Type B pancreatic cell (in vitro differentiated cells): ENCODE measurements at regions not wholly inside any gene's neighbourhood (a gene's known extent, or its start where the extent isn't known, plus 50 kb on each side); places are given as distances from the start of the nearest gene placed in this dataset.
"Not testable (repeated sequence)": the region's sequence is repeated elsewhere in the genome, so short reads cannot be mapped to it uniquely, and the experiment has no call there.

Experiments used
- DNase-seq: peaks from one replicate; pipeline ENCODE4 v3.0.0; 2021; ENCODE audit warnings: mixed read lengths; ENCODE audit not compliant: unreplicated experiment; ENCODE audit errors: extremely low spot score
- H3K27ac Mint-ChIP-seq: 2 replicates; pipeline ENCODE4 v1.8.0; 2021; ENCODE audit warnings: mild to moderate bottlenecking, mixed read lengths
- H3K27me3 Mint-ChIP-seq: 2 replicates; pipeline ENCODE4 v1.8.0; 2021; ENCODE audit warnings: mixed read lengths
- H3K36me3 Mint-ChIP-seq: 2 replicates; pipeline ENCODE4 v1.8.0; 2021; ENCODE audit warnings: mixed read lengths
- H3K4me1 Mint-ChIP-seq: one replicate; pipeline ENCODE4 v1.8.0; 2021; ENCODE audit warnings: mixed read lengths; ENCODE audit not compliant: unreplicated experiment
- H3K4me3 Mint-ChIP-seq: 2 replicates; pipeline ENCODE4 v1.8.0; 2021; ENCODE audit warnings: mild to moderate bottlenecking, mixed read lengths
- H3K9me3 Mint-ChIP-seq: 2 replicates; pipeline ENCODE4 v1.8.0; 2021; ENCODE audit warnings: mixed read lengths
- CTCF ChIP-seq: fragments of 200-600 bp; sonication (generic); conservative IDR thresholded peaks from 2 replicates; pipeline ENCODE4 v1.5.0; 2021; ENCODE audit warnings: antibody characterized with exemption, mild to moderate bottlenecking

DNA sequence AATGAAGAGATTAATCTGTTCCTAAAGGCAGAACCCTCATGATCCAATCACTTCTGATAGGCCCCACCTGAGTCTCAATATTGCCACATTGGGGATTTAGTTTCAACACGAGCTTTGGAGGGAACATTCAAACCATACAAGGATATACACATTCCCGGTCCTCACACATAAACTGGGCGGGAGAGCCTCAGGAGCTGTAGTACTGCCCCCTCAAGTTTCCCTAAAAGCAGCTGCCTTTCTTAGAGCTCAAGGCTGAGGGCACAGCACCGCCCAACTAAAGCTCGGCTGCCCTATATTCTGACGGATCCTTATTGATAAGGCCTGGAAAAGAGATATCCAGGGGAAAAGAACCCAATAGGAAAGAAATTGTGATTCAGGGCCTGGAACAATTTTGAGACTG, 83.0 kb downstream of the GADD45G start:
- DNase-seq, result no peak
- Mint-ChIP-seq H3K27ac (no peak overlapping the region), H3K27me3 (no peaks in the 10 kb centered on the region), H3K4me3 (no peak overlapping the region), H3K9me3 (no peaks in the 10 kb centered on the region), H3K4me1 (peaks cover 10% of the 10 kb centered on the region), H3K36me3 (no peaks in the 10 kb centered on the region)
- no peak for TF ChIP-seq CTCF

- not testable (repeated sequence) for H3K4me3 Mint-ChIP-seq, H3K27ac Mint-ChIP-seq, H3K27me3 Mint-ChIP-seq, H3K9me3 Mint-ChIP-seq, H3K36me3 Mint-ChIP-seq, DNase-seq
- peaks cover 10% of the 10 kb centered on the region for H3K4me1 Mint-ChIP-seq
Measured at GRCh38 chr9:89689321-89689720, 84.5 kb downstream of the GADD45G start.

DNA sequence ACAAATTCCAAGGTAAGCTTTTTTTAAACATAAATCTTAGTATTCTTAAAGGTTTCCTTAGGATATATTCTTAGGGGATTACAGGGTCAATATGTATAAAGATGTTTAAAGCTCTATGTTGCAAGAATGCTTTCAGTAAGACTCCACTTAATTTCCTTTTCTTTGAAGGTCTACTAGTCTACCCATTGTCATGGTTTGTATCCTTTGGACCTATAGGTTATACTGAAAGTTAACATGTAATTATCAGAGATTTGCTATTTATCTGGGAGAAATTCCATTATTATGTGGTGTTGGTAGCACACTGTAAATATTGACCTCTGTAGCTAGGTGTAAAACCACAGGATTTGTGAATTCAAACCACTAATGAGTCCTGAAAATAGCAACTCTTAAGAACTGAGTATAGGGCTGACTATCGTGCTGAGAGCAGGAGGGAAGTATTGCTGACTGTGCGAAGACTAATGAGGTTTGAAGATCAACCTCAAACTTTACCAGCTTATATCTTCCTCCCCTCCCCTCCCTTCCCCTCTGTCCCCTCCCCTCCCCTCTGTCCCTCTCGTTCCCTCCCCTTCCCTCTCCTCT, 85.6 kb downstream of the GADD45G start:
- no peak for DNase-seq
- Mint-ChIP-seq H3K4me1 (peaks cover 15% of the 10 kb centered on the region), H3K27ac (no peak overlapping the region), H3K36me3 (no peaks in the 10 kb centered on the region), H3K9me3 (no peaks in the 10 kb centered on the region), H3K4me3 (no peak overlapping the region), H3K27me3 (no peaks in the 10 kb centered on the region)
- no peak for TF ChIP-seq CTCF

GRCh38 chr9:89695441-89695891, 90.7 kb downstream of the GADD45G start:
- H3K9me3 Mint-ChIP-seq, result no peaks in the 10 kb centered on the region
- no peak for TF ChIP-seq CTCF
- no peak overlapping the region for H3K4me3 Mint-ChIP-seq
- H3K4me1 Mint-ChIP-seq, result peaks cover 8% of the 10 kb centered on the region
- no peaks in the 10 kb centered on the region for H3K36me3 Mint-ChIP-seq
- DNase-seq, result no peak
- H3K27me3 Mint-ChIP-seq, result peaks cover 5% of the 10 kb centered on the region
- peak overlapping the region; percentile 27 for H3K27ac Mint-ChIP-seq

DNA sequence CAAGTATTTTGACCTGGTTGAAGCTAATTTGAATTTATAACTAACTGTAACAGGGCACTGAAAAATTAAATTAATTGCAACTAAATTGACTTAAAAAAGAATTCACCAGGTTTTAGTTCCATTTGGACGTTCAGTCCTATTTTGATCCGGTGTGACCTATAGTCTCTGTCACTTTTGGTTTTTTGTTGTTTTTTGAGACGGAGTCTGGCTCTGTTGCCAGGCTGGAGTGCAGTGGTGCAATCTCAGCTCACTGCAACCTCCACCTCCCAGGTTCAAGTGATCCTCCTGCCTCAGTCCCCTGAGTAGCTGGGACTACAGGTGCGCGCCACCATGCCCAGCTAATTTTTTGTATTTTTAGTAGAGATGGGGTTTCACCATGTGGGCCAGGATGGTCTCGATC, 91.2 kb downstream of the GADD45G start:
- H3K4me1 Mint-ChIP-seq, H3K9me3 Mint-ChIP-seq, DNase-seq, H3K4me3 Mint-ChIP-seq, H3K36me3 Mint-ChIP-seq, H3K27me3 Mint-ChIP-seq: not testable (repeated sequence)
- peak overlapping the region; percentile 27 for H3K27ac Mint-ChIP-seq

DNA sequence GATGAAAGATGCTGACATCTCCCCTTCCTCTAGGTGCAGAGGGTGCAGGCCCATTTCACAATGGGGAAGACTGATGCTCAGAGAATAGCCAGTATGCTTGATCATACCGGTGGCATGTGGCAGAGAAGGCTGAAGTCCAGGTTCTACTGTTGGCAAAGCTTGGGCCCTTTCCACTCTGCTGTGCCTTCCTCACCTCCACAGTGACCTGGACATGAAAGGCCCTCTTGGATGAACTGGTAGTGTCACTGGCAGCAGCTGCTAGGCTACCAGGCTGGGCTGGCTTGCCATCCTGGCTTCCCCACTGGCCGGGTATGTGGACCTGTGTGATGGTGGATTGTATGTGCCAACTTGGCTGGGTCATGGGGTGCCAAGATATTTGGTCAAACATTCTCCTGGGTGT, 92.0 kb downstream of the GADD45G start:
- Mint-ChIP-seq H3K9me3 (no peaks in the 10 kb centered on the region), H3K27me3 (peaks cover 5% of the 10 kb centered on the region), H3K4me3 (no peak overlapping the region), H3K36me3 (no peaks in the 10 kb centered on the region), H3K4me1 (peaks cover 8% of the 10 kb centered on the region), H3K27ac (no peak overlapping the region)
- TF ChIP-seq CTCF, result no peak
- DNase-seq, result no peak

- H3K27ac Mint-ChIP-seq, result no peak overlapping the region
- no peak for TF ChIP-seq CTCF
- DNase-seq, result no peak
- H3K4me1 Mint-ChIP-seq, result peaks cover 8% of the 10 kb centered on the region
- no peaks in the 10 kb centered on the region for H3K9me3 Mint-ChIP-seq
- H3K4me3 Mint-ChIP-seq, result no peak overlapping the region
- H3K27me3 Mint-ChIP-seq, result peaks cover 5% of the 10 kb centered on the region
- H3K36me3 Mint-ChIP-seq, result no peaks in the 10 kb centered on the region
Measured at GRCh38 chr9:89697553-89697952, 92.7 kb downstream of the GADD45G start.
